GM19351 (cell line): ENCODE measurements at regions not wholly inside any gene's neighbourhood (a gene's known extent, or its start where the extent isn't known, plus 50 kb on each side); places are given as distances from the start of the nearest gene placed in this dataset.
A peak's percentile ranks its signal among the peaks of the same experiment; 100 is the strongest.
"Not testable (repeated sequence)": the region's sequence is repeated elsewhere in the genome, so short reads cannot be mapped to it uniquely, and the experiment has no call there.

Source experiments
- ATAC-seq: cut with Tn5 transposase; IDR thresholded peaks from one replicate; pipeline ENCODE4 v1.9.1; 2021; ENCODE audit warnings: mild to moderate bottlenecking, moderate library complexity; ENCODE audit not compliant: unreplicated experiment

DNA sequence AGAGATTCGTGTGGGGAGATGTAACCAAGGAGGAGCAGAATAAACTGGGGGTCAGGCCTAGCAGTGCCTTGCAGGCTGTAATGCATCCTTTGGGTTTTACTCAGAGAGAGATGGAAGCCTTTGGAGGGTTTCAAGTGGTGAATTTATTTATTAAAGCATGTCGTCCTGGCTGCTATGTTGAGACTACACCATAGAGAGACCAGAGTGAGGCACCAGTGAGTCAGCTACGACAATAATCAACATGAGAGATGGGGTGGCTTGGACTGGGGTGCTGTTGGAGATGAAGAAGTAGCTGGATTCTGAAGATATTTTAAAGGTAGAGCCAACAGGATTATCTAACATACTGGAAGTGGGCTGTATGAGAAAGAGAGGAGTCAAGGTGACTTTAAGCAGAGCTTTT is 335.3 kb upstream of the ARHGEF26 start:
- no peak for ATAC-seq

- no peak for ATAC-seq
Measured at GRCh38 chr3:153789380-153789779, 331.8 kb upstream of the ARHGEF26 start.

- ATAC-seq: not testable (repeated sequence)
Measured at GRCh38 chr3:153797056-153797455, 324.1 kb upstream of the ARHGEF26 start.

DNA sequence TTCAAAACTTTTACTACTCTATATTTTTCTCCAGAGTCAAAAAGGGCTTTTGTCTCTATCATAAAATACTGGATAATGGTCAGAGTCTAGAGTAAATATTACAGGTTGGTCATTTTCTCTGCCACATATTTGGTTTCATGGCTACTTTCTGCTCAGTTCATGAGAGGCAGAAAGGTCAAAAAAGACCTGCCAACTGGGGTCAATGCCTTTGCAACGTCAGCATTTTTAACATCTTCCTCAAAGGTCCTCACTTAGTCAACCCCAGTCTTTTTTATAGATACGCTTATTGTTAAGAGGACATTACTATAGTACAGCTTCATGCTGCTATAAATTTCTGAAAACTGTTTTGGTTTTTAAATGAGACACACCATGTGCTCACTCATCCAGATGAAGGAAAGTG is 312.1 kb upstream of the ARHGEF26 start:
- no peak for ATAC-seq

- ATAC-seq: no peak
Measured at GRCh38 chr3:153818338-153818737, 302.9 kb upstream of the ARHGEF26 start.

DNA sequence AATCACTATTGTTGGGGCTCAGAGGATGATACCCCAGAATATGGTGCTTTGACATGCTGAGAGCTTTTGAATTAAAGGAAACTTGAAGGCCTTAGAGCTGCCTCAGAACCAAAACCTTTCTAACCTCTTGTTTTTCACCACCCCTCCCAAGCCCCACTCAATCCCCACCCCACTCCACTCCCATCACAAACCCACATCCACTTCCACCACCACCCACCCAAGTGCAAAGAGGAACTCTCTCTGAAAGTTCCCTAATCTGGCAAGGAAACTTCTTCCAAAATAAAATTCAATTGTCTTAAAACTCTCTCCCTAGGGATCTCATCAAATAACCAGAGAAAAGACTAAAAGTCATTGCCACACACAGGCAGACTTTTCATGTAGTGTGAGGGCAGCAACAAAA is 301.2 kb upstream of the ARHGEF26 start:
- no peak for ATAC-seq

DNA sequence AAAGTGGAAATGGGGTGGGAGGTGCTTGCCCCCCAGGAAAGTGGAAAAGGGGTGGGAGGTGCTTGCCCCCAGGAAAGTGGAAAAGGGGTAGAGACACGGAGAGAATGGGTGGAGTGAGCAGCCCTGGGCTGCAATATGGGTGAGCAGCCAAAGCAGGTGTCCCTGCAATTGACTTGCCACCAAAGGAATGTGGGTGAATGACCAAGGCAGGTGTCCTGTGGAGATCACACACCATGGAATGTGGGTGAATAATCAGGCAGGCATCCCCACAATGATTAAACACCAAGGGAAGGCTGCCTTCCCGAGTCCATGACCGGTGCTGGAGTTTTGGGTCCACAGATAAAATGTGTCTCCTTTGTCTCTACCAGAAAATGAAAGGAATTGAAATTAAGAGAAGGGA is 292.8 kb upstream of the ARHGEF26 start:
- not testable (repeated sequence) for ATAC-seq

- no peak for ATAC-seq
Measured at GRCh38 chr3:153829606-153830170, 291.5 kb upstream of the ARHGEF26 start.

DNA sequence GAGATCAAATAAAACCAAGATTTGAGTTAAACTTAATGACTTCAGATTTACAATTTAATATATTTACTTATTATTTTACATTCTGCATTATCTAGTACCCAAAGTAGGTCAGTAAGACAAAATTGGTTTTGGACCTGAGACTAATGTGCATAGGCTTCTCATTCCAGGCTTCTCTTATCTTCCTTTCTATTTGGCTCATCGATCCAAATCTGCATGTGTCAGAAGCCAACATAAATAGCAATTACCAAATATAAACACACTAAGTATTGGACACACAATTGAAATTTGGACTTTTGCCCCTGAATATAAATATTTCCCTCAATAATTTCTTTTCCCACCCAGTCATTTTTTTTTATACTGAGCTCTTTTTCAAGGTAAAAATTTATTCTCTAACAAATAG is 290.6 kb upstream of the ARHGEF26 start:
- ATAC-seq: no peak

DNA sequence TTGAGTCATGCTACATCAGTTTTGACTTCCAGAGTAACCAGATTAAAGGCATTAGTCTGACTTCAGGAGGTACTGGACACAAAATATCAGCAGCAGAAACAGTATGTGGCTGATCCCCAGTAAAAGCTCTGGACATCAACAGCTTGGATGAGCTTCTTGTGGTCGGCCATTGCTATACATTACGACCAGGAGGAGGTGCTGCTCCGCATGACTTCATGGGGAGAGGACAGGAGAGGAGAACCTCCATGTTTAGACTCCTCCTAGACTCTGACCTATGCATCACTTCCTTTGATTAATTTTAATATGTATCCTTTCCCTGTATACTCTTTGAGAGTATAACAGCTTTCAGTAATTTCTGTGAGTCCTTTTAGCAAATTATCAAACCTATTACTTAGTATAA is 285.6 kb upstream of the ARHGEF26 start:
- peak; percentile 57 for ATAC-seq

DNA sequence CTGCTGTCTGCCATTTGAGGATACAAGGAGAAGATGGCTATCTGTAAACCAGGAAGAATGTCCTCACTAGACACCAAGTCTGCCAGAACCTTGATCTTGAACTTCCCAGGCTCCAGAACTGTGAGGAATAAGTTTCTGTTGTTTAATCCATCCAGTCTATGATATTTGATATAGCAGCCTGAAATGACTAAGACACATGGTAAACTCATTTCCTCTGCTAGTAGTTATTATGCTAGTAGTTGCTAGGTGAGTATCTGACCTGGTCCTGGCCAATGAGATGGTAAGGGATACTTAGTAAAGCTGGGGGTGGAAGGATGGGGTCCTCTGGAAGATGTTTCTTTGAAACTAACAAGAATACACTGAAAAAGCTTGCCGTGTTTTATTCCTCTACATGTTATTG is 280.7 kb upstream of the ARHGEF26 start:
- no peak for ATAC-seq

DNA sequence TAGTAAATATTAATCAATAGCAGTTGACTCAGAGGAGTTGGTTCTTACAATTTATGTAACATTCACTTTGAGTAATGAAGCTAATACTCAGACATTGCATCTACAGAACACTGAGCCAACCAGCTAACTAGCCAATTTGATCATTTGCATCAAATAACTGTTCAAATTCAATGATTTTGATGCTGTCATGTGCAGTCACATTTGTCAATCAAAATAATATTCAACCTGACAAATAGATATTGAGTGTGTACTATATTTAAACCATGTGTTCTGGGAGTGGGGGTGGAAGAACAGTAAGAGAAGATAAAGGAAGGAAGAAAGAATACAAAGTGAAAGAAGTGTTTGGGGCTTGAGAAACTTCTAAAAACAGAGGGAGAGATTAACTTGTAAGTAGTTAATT is 277.2 kb upstream of the ARHGEF26 start:
- no peak for ATAC-seq

DNA sequence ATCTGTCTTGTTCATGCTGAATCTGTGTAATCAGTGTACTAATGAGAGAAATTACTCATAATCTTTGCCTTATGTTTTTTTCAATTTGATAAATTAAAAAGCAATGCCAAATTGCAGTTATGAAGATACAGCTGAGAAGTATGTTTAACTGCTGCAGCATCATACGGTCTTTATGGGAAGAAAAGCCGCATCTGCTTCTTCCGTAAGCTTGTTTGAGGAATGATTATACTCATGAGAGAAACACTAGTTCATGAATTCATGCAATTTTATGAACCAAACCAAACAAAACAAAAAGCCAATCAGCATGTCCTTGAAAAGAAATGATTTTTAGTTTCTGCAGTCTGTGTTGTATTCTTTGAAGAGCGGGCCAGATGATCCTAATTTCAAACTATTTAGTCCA is 275.9 kb upstream of the ARHGEF26 start:
- ATAC-seq: no peak

- ATAC-seq: no peak
Measured at GRCh38 chr3:153848702-153849101, 272.5 kb upstream of the ARHGEF26 start.

DNA sequence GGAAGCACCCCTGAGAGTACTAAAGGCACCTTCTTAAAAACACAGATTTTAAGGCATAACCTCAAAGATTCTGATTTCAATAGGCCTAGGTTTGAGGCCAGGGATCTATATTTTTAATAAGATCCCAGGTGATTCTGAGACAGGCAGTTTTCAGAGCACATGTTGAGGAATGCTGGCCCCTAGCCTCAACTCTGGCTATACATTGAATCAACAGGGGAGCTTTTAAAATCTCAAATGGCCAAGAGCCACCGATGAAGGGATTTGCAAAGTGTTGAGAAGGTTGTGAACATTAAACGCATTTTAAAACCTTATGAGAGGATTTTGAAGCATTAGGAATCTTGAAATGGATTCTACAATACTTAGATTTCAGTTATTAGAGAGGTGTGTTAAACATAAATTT is 268.8 kb upstream of the ARHGEF26 start:
- no peak for ATAC-seq

- no peak for ATAC-seq
Measured at GRCh38 chr3:153853163-153853562, 268.0 kb upstream of the ARHGEF26 start.

DNA sequence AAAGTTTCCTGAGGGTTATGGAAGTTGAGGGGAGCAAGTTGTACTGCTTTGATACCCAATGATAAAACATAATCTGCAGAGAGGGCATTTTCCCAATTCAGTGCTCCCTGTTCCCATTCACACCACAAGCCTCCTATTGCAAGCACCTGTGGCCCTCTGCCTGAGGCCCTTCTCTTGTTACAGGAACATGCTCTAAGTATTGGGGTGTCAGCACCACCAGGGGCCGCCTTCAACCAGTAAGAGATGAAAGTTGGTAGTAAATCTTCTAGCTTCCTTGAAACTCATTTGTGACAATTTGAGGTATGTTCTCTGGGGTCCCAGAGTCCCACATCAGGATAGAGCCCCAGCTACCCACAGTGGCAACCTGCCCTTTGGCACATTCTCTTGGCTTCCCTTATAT is 265.4 kb upstream of the ARHGEF26 start:
- peak; percentile 70 for ATAC-seq

GRCh38 chr3:153856932-153857331 is 264.3 kb upstream of the ARHGEF26 start:
- no peak for ATAC-seq

DNA sequence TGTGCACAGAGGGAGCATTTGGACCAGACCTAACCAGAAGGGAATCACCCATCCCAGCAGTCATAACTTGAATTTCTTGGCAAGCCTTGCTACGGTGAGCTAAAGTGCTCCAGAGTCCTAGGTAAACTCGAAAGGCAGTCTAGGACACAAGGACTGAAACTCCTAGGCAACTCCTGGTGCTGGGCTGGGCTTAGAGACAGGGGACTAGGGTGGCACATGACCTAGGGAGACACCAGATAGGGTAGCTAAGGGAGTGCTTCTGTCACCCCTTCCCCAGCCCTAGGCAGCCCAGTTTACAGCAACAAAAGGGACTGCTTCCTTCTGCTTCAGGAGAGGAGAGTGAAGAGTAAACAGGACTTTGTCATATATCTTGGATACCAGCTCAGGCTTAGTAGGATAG is 256.4 kb upstream of the ARHGEF26 start:
- ATAC-seq: no peak

DNA sequence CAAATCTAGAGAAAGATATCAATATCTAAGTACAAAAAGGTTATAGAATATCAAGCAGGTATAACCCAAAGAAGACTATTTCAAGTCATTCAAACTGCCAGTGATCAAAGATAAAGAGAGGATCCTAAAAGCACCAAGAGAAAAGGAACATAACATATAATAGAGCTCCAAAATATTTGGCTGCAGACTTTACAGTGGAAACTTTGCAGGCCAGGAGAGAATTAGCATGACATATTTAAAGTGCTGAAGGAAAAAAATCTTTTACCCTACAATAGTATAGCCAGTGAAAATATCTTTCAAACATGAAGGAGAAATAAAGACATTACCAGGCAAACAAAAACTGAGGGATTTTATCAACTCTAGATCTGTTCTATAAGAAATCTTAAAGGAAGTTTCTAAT is 254.3 kb upstream of the ARHGEF26 start:
- ATAC-seq: no peak

DNA sequence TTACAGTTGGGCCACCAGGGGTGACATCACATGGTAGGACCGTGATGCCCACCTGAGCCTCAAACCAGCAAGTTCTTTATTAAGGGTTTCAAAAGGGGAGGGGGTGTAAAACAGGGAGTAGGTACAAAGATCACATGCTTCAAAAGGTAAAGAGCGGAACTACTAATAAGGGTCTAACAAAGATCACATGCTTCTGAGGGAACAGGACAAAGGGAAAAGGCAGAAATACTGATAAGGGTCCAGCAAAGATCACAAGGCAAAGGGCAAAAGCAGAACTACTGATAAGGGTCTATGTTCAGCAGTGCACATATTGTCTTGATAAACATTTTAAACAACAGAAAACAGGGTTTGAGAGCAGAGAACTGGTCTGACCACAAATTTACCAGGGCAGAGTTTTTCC is 246.8 kb upstream of the ARHGEF26 start:
- not testable (repeated sequence) for ATAC-seq

GRCh38 chr3:153880493-153880892 is 240.7 kb upstream of the ARHGEF26 start:
- ATAC-seq: no peak

DNA sequence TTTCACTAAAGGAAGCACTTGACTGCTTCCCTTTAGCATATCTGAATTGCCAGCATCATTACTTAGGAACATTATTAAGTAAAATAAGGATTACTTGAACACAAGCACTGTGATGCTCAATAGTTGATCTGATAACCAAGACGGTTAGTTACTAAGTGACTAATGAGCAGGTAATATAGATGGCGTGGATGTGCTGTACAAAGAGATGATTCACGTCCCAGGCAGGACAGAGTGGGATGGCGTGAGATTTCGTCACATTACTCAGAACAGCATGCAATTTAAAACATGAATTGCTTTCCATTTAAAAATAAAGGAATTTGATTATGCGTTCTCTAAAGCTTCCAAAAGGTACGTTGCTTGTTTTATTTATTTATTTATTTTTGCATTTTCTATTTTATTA is 240.0 kb upstream of the ARHGEF26 start:
- no peak for ATAC-seq

- ATAC-seq: no peak
Measured at GRCh38 chr3:153885359-153885758, 235.8 kb upstream of the ARHGEF26 start.
